KMS-11 (cell line): ENCODE measurements at regions not wholly inside any gene's neighbourhood (a gene's known extent, or its start where the extent isn't known, plus 50 kb on each side); places are given as distances from the start of the nearest gene placed in this dataset.

Experiments used
- H2AFZ ChIP-seq: fragments of 200-600 bp; sonication (generic); 2 replicates; pipeline ENCODE4 v1.6.1; 2016; ENCODE audit warnings: antibody characterized with exemption, mixed run types, low read depth
- H3K27ac ChIP-seq: fragments of 200-600 bp; sonication (generic); 2 replicates; pipeline ENCODE4 v1.6.1; 2016; ENCODE audit warnings: mild to moderate bottlenecking, mixed run types
- H3K27me3 ChIP-seq: fragments of 200-600 bp; sonication (generic); 2 replicates; pipeline ENCODE4 v1.6.1; 2017; ENCODE audit warnings: mild to moderate bottlenecking, low read depth, mixed run types, moderate library complexity; ENCODE audit not compliant: insufficient read depth
- H3K36me3 ChIP-seq: fragments of 200-600 bp; sonication (generic); 2 replicates; pipeline ENCODE4 v1.6.1; 2017; ENCODE audit warnings: mild to moderate bottlenecking, mixed run types; ENCODE audit not compliant: insufficient read depth
- H3K4me1 ChIP-seq: fragments of 200-600 bp; sonication (generic); 2 replicates; pipeline ENCODE4 v1.6.1; 2016; ENCODE audit warnings: mild to moderate bottlenecking, low read depth, mixed run types; ENCODE audit not compliant: poor library complexity, severe bottlenecking
- H3K4me2 ChIP-seq: fragments of 200-600 bp; sonication (generic); 2 replicates; pipeline ENCODE4 v1.7.0; 2016; ENCODE audit warnings: mild to moderate bottlenecking, mixed run types
- H3K4me3 ChIP-seq: fragments of 200-600 bp; sonication (generic); IDR thresholded peaks from 2 replicates; pipeline ENCODE4 v1.6.1; 2017; ENCODE audit warnings: low read depth, low read length, mixed read lengths; ENCODE audit not compliant: insufficient read depth
- H3K79me2 ChIP-seq: fragments of 200-600 bp; sonication (generic); 2 replicates; pipeline ENCODE4 v1.6.1; 2016; ENCODE audit warnings: low read depth, mixed run types; ENCODE audit not compliant: insufficient read depth
- H3K9ac ChIP-seq: fragments of 200-600 bp; sonication (generic); 2 replicates; pipeline ENCODE4 v1.6.1; 2016; ENCODE audit warnings: mild to moderate bottlenecking, mixed run types
- H4K20me1 ChIP-seq: fragments of 200-600 bp; sonication (generic); 2 replicates; pipeline ENCODE4 v1.6.1; 2016; ENCODE audit warnings: mild to moderate bottlenecking, mixed run types; ENCODE audit not compliant: insufficient read depth
- TF ChIP-seq, protein P1 (sequence below): fragments of 200-600 bp; sonication (generic); conservative IDR thresholded peaks from 2 replicates; pipeline ENCODE4 v1.6.1; 2017; ENCODE audit warnings: low read depth, mild to moderate bottlenecking, antibody characterized with exemption, low read length, moderate library complexity, mixed read lengths

- Histone ChIP-seq H3K9ac (no peak overlapping the region), H3K27me3 (no peaks in the 10 kb centered on the region), H3K4me1 (peaks cover 9% of the 10 kb centered on the region), H4K20me1 (no peaks in the 10 kb centered on the region), H3K4me3 (no peak overlapping the region), H2AFZ (peak overlapping the region; percentile 31; the same call in 1 of the 2 replicates), H3K4me2 (peak overlapping the region; percentile 20; the same call in 1 of the 2 replicates), H3K79me2 (no peaks in the 10 kb centered on the region), H3K36me3 (no peaks in the 10 kb centered on the region), H3K27ac (no peak overlapping the region)
- TF ChIP-seq, protein P1, sequence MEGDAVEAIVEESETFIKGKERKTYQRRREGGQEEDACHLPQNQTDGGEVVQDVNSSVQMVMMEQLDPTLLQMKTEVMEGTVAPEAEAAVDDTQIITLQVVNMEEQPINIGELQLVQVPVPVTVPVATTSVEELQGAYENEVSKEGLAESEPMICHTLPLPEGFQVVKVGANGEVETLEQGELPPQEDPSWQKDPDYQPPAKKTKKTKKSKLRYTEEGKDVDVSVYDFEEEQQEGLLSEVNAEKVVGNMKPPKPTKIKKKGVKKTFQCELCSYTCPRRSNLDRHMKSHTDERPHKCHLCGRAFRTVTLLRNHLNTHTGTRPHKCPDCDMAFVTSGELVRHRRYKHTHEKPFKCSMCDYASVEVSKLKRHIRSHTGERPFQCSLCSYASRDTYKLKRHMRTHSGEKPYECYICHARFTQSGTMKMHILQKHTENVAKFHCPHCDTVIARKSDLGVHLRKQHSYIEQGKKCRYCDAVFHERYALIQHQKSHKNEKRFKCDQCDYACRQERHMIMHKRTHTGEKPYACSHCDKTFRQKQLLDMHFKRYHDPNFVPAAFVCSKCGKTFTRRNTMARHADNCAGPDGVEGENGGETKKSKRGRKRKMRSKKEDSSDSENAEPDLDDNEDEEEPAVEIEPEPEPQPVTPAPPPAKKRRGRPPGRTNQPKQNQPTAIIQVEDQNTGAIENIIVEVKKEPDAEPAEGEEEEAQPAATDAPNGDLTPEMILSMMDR = no peak
These were observed 1144.3 kb downstream of the ADGRL3 start for GRCh38 chr4:62344474-62344873.

- no peaks in the 10 kb centered on the region for H4K20me1 ChIP-seq
- no peaks in the 10 kb centered on the region for H3K79me2 ChIP-seq
- H3K4me2 ChIP-seq = no peak overlapping the region
- H3K4me1 ChIP-seq = peaks cover 9% of the 10 kb centered on the region
- no peak overlapping the region for H3K4me3 ChIP-seq
- no peaks in the 10 kb centered on the region for H3K36me3 ChIP-seq
- H2AFZ ChIP-seq = no peak overlapping the region
- no peak overlapping the region for H3K27ac ChIP-seq
- no peak overlapping the region for H3K9ac ChIP-seq
- no peaks in the 10 kb centered on the region for H3K27me3 ChIP-seq
- TF ChIP-seq, protein P1 = no peak
These were observed 1142.2 kb downstream of the ADGRL3 start for GRCh38 chr4:62342346-62342745.

DNA sequence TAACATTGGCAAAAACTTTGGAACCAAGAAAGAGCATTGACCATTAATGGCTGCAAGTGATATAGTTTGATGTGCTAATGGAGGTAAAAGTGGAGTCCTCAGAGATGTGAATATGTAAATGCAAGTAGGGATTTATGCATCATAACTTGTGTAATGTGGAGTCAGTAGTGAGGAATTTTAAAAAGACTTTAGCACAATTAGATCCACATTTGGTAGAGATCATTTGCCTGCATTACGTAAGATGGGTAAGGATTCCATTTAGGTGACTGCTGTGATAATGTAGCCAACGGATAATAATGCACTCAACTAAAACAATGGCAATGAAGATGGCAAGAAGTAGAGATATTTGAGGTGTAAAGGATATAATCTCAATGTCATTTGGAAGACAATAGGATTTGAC lies 1128.4 kb downstream of the ADGRL3 start:
- Histone ChIP-seq H3K4me2 (no peak overlapping the region), H3K79me2 (no peaks in the 10 kb centered on the region), H3K9ac (no peak overlapping the region), H3K4me3 (no peak overlapping the region), H2AFZ (no peak overlapping the region), H3K36me3 (no peaks in the 10 kb centered on the region), H3K27me3 (no peaks in the 10 kb centered on the region), H4K20me1 (no peaks in the 10 kb centered on the region), H3K27ac (no peak overlapping the region), H3K4me1 (no peaks in the 10 kb centered on the region)
- TF ChIP-seq, protein P1 = no peak

GRCh38 chr4:62327612-62328297 lies 1127.6 kb downstream of the ADGRL3 start:
- no peaks in the 10 kb centered on the region for H3K36me3 ChIP-seq
- no peak overlapping the region for H3K4me2 ChIP-seq
- H3K9ac ChIP-seq = no peak overlapping the region
- no peak overlapping the region for H3K27ac ChIP-seq
- H3K79me2 ChIP-seq = no peaks in the 10 kb centered on the region
- no peaks in the 10 kb centered on the region for H4K20me1 ChIP-seq
- H3K27me3 ChIP-seq = no peaks in the 10 kb centered on the region
- no peaks in the 10 kb centered on the region for H3K4me1 ChIP-seq
- TF ChIP-seq, protein P1 = no peak
- H2AFZ ChIP-seq = no peak overlapping the region
- no peak overlapping the region for H3K4me3 ChIP-seq
